HepG2 (cell line): ENCODE measurements at regions not wholly inside any gene's neighbourhood (a gene's known extent, or its start where the extent isn't known, plus 50 kb on each side); places are given as distances from the start of the nearest gene placed in this dataset.

ENCODE experiments used
- BRD4 ChIP-seq: sonication (generic); formaldehyde crosslinking; IDR thresholded peaks from 2 replicates; pipeline ENCODE4 v1.4.0; 2020; ENCODE audit warnings: missing genetic modification reagents
- HDAC2 ChIP-seq: sonication (generic); formaldehyde crosslinking; IDR thresholded peaks from 2 replicates; pipeline ENCODE4 v1.4.0; 2020; ENCODE audit warnings: missing genetic modification reagents
- HNRNPH1 ChIP-seq: fragments of 200-400 bp; formaldehyde crosslinking; optimal IDR thresholded peaks from 2 replicates; pipeline ENCODE3; 2017; ENCODE audit warnings: mild to moderate bottlenecking, low read depth, low read length
- KDM5A ChIP-seq: fragments of 200-600 bp; sonication (generic); IDR thresholded peaks from 2 replicates; pipeline ENCODE4 v1.7.0; 2018; ENCODE audit warnings: antibody characterized with exemption, mild to moderate bottlenecking, low read length, borderline replicate concordance
- MAX ChIP-seq: IDR thresholded peaks from 2 replicates; pipeline ENCODE4 v1.6.1; 2012; ENCODE audit warnings: inconsistent platforms
- NFKB2 ChIP-seq: sonication (generic); formaldehyde crosslinking; IDR thresholded peaks from 2 replicates; pipeline ENCODE4 v1.4.0; 2020; ENCODE audit warnings: missing genetic modification reagents, borderline replicate concordance
- POLR2A ChIP-seq, 2 experiments: IDR thresholded peaks; 2 replicates each; pipeline ENCODE4 v1.6.1; 2011; ENCODE audit warnings: low read depth in 2 of 2, low read length in 2 of 2, mild to moderate bottlenecking in 1 of 2, moderate library complexity in 1 of 2; ENCODE audit not compliant: insufficient read depth in 1 of 2
- RAD21 ChIP-seq: fragments of 450-650 bp; formaldehyde crosslinking; IDR thresholded peaks from 2 replicates; pipeline ENCODE4 v1.5.0; 2020; ENCODE audit warnings: mild to moderate bottlenecking
- RBFOX2 ChIP-seq: fragments of 200-400 bp; formaldehyde crosslinking; IDR thresholded peaks from 2 replicates; pipeline ENCODE4 v1.6.1; 2017; ENCODE audit warnings: low read depth, mild to moderate bottlenecking, low read length
- SRF ChIP-seq: IDR thresholded peaks from 2 replicates; pipeline ENCODE4 v1.6.1; 2011; ENCODE audit warnings: mild to moderate bottlenecking, low read depth, low read length, moderate library complexity
- ZFAT ChIP-seq: sonication (generic); formaldehyde crosslinking; conservative IDR thresholded peaks from 2 replicates; pipeline ENCODE4 v1.8.1; 2023; ENCODE audit warnings: missing genetic modification reagents, inconsistent platforms
- TF ChIP-seq, protein P1 (sequence below), 2 experiments: IDR thresholded peaks; 2 replicates each; pipeline ENCODE4 v1.6.1; 2011 to 2012; ENCODE audit warnings: low read length in 2 of 2, borderline replicate concordance in 1 of 2, low read depth in 1 of 2, mild to moderate bottlenecking in 1 of 2, moderate library complexity in 1 of 2
- TF ChIP-seq, protein P2 (sequence below): sonication (generic); formaldehyde crosslinking; IDR thresholded peaks from 2 replicates; pipeline ENCODE4 v1.5.0; 2020; ENCODE audit warnings: mild to moderate bottlenecking, missing genetic modification reagents, moderate library complexity
- TF ChIP-seq, protein P3 (sequence below): sonication (generic); formaldehyde crosslinking; IDR thresholded peaks from 2 replicates; pipeline ENCODE4 v1.5.0; 2020; ENCODE audit warnings: missing genetic modification reagents

DNA sequence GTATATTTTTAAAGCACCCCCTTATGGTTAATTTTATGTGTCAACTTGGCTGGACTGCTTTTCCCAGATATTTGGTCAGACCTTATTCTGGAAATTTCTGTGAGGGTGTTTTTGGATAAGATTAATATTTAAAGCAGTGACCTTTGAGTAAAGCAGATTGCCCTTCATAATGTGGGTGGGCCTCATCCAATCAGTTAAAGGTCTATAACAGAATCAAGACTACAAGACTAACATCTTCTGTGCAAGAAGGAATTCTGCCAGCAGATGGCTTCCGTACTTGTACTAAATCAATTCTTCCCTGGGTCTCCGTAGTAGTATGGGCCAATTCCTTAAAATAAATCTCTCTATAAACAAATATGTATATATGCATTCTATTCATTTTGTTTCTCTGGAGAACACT lies 257.6 kb downstream of the ETNK1 start:
- TF ChIP-seq RAD21 (CRISPR knock-in tag) (no peak), NFKB2 (no peak), KDM5A (no peak), BRD4 (CRISPR knock-in tag) (no peak), MAX (no peak), POLR2A (IDR thresholded peaks at IDR 0.05; ENCODE audit: insufficient read depth in 1 of 2, low read depth in 2 of 2, low read length in 2 of 2) (no peak), RBFOX2 (no peak), ZFAT (CRISPR knock-in tag) (no peak), SRF (no peak), HNRNPH1 (no peak), HDAC2 (CRISPR knock-in tag) (no peak)
- TF ChIP-seq, protein P1, sequence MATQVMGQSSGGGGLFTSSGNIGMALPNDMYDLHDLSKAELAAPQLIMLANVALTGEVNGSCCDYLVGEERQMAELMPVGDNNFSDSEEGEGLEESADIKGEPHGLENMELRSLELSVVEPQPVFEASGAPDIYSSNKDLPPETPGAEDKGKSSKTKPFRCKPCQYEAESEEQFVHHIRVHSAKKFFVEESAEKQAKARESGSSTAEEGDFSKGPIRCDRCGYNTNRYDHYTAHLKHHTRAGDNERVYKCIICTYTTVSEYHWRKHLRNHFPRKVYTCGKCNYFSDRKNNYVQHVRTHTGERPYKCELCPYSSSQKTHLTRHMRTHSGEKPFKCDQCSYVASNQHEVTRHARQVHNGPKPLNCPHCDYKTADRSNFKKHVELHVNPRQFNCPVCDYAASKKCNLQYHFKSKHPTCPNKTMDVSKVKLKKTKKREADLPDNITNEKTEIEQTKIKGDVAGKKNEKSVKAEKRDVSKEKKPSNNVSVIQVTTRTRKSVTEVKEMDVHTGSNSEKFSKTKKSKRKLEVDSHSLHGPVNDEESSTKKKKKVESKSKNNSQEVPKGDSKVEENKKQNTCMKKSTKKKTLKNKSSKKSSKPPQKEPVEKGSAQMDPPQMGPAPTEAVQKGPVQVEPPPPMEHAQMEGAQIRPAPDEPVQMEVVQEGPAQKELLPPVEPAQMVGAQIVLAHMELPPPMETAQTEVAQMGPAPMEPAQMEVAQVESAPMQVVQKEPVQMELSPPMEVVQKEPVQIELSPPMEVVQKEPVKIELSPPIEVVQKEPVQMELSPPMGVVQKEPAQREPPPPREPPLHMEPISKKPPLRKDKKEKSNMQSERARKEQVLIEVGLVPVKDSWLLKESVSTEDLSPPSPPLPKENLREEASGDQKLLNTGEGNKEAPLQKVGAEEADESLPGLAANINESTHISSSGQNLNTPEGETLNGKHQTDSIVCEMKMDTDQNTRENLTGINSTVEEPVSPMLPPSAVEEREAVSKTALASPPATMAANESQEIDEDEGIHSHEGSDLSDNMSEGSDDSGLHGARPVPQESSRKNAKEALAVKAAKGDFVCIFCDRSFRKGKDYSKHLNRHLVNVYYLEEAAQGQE (IDR thresholded peaks at IDR 0.05; ENCODE audit: borderline replicate concordance in 1 of 2, low read depth in 1 of 2, low read length in 2 of 2), result no peak
- TF ChIP-seq, protein P2, sequence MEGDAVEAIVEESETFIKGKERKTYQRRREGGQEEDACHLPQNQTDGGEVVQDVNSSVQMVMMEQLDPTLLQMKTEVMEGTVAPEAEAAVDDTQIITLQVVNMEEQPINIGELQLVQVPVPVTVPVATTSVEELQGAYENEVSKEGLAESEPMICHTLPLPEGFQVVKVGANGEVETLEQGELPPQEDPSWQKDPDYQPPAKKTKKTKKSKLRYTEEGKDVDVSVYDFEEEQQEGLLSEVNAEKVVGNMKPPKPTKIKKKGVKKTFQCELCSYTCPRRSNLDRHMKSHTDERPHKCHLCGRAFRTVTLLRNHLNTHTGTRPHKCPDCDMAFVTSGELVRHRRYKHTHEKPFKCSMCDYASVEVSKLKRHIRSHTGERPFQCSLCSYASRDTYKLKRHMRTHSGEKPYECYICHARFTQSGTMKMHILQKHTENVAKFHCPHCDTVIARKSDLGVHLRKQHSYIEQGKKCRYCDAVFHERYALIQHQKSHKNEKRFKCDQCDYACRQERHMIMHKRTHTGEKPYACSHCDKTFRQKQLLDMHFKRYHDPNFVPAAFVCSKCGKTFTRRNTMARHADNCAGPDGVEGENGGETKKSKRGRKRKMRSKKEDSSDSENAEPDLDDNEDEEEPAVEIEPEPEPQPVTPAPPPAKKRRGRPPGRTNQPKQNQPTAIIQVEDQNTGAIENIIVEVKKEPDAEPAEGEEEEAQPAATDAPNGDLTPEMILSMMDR (CRISPR knock-in tag), result no peak
- TF ChIP-seq, protein P3, sequence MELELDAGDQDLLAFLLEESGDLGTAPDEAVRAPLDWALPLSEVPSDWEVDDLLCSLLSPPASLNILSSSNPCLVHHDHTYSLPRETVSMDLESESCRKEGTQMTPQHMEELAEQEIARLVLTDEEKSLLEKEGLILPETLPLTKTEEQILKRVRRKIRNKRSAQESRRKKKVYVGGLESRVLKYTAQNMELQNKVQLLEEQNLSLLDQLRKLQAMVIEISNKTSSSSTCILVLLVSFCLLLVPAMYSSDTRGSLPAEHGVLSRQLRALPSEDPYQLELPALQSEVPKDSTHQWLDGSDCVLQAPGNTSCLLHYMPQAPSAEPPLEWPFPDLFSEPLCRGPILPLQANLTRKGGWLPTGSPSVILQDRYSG (CRISPR knock-in tag), result no peak
